Uterus (tissue), 3 donors: ENCODE measurements at regions not wholly inside any gene's neighbourhood (a gene's known extent, or its start where the extent isn't known, plus 50 kb on each side); places are given as distances from the start of the nearest gene placed in this dataset.

Experiments
- DNase-seq, 2 donors: peaks; one replicate each; pipeline ENCODE4 v3.0.0-alpha.2; 2019 to 2020
- H3K27ac ChIP-seq, 2 donors: fragments of 200-600 bp; sonication (generic); 1 replicate in 1 of 2; 2 replicates in 1 of 2; pipeline ENCODE4 v1.5.1; 2016 to 2018
- H3K27me3 ChIP-seq, 2 donors: fragments of 200-600 bp; sonication (generic); one replicate each; pipeline ENCODE4 v1.5.1; 2018 to 2019; ENCODE audit warnings: control low read depth in 1 of 2
- H3K36me3 ChIP-seq, 2 donors: fragments of 200-600 bp; sonication (generic); one replicate each; pipeline ENCODE4 v1.5.1; 2019; ENCODE audit warnings: control low read depth in 1 of 2
- H3K4me1 ChIP-seq, 2 donors: fragments of 200-600 bp; sonication (generic); one replicate each; pipeline ENCODE4 v1.5.1; 2018 to 2019; ENCODE audit warnings: control low read depth in 1 of 2
- H3K4me3 ChIP-seq, 2 donors: fragments of 200-600 bp; sonication (generic); 1 replicate in 1 of 2; 2 replicates in 1 of 2; pipeline ENCODE4 v1.5.1; 2018 to 2019; ENCODE audit warnings: mild to moderate bottlenecking in 1 of 2
- H3K9me3 ChIP-seq, 2 donors: fragments of 200-600 bp; sonication (generic); one replicate each; pipeline ENCODE4 v1.5.1; 2019; ENCODE audit warnings: control low read depth in 1 of 2
- CTCF ChIP-seq, 4 experiments: fragments of 200-600 bp in 2 of 4; fragments of 450-650 bp in 2 of 4; sonication (generic) in 2 of 4; IDR thresholded peaks; one replicate each; pipeline ENCODE4 v1.5.1; 2016 to 2019; ENCODE audit warnings: antibody characterized with exemption in 4 of 4, mild to moderate bottlenecking in 2 of 4, moderate library complexity in 1 of 4
- POLR2A ChIP-seq, 2 donors: fragments of 450-650 bp; IDR thresholded peaks; one replicate each; pipeline ENCODE4 v1.6.1; 2016; ENCODE audit warnings: antibody characterized with exemption in 2 of 2, mild to moderate bottlenecking in 1 of 2, moderate library complexity in 1 of 2
- intact Hi-C: fragments of 100-400 bp; cut with DNase I; formaldehyde crosslinking; loops from one replicate; pipeline ENCODE4 v1.15.1; 2023; ENCODE audit warnings: low total_unique reads
- donor health status: DM: yes; HTN: yes; CAD: no.

DNA sequence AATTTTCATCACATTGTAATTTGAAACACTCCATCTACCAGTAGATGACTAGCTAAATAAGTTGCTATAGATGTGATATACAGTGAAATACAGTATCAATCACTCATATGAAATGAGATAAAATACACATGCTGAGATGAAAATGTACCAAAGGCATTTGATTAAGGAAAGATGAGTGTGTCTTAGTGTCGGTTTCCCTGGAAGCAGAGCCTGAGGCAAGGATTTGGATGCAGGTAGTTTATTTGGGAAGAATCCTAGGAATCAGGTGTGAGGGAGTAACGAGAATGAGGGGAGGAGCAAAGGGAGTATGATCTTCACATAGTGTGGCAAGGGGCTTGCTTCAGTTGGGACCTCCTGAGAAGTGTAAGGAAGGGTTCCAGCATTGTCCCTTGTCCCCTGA lies 188.2 kb upstream of the CTBP2 start:
- intact Hi-C loops = no loop called here
- Histone ChIP-seq H3K36me3 (no peaks in the 10 kb centered on the region), H3K4me1 (no peaks in the 10 kb centered on the region), H3K9me3 (no peaks in the 10 kb centered on the region), H3K4me3 (no peak overlapping the region), H3K27ac (no peak overlapping the region), H3K27me3 (no peaks in the 10 kb centered on the region)
- no peak for TF ChIP-seq CTCF (IDR thresholded peaks at IDR 0.05)
- no peak for TF ChIP-seq POLR2A (IDR thresholded peaks at IDR 0.05)
- no peak for DNase-seq

- no peaks in the 10 kb centered on the region for H3K4me1 ChIP-seq
- no peak overlapping the region for H3K4me3 ChIP-seq
- TF ChIP-seq POLR2A (IDR thresholded peaks at IDR 0.05) (no peak), CTCF (IDR thresholded peaks at IDR 0.05) (no peak)
- no peaks in the 10 kb centered on the region for H3K27me3 ChIP-seq
- H3K9me3 ChIP-seq = no peaks in the 10 kb centered on the region
- no peak for DNase-seq
- no peaks in the 10 kb centered on the region for H3K36me3 ChIP-seq
- intact Hi-C loops = no loop called here
- no peak overlapping the region for H3K27ac ChIP-seq
Measured at GRCh38 chr10:125344573-125345171, 184.3 kb upstream of the CTBP2 start.

- H3K27me3 ChIP-seq = no peaks in the 10 kb centered on the region
- H3K4me1 ChIP-seq = no peaks in the 10 kb centered on the region
- intact Hi-C loops = no loop called here
- H3K27ac ChIP-seq = no peak overlapping the region
- no peaks in the 10 kb centered on the region for H3K9me3 ChIP-seq
- TF ChIP-seq POLR2A (IDR thresholded peaks at IDR 0.05) = no peak
- no peak for TF ChIP-seq CTCF (IDR thresholded peaks at IDR 0.05)
- H3K4me3 ChIP-seq = no peak overlapping the region
- no peaks in the 10 kb centered on the region for H3K36me3 ChIP-seq
- DNase-seq = no peak
Measured at GRCh38 chr10:125343983-125344382, 183.6 kb upstream of the CTBP2 start.

DNA sequence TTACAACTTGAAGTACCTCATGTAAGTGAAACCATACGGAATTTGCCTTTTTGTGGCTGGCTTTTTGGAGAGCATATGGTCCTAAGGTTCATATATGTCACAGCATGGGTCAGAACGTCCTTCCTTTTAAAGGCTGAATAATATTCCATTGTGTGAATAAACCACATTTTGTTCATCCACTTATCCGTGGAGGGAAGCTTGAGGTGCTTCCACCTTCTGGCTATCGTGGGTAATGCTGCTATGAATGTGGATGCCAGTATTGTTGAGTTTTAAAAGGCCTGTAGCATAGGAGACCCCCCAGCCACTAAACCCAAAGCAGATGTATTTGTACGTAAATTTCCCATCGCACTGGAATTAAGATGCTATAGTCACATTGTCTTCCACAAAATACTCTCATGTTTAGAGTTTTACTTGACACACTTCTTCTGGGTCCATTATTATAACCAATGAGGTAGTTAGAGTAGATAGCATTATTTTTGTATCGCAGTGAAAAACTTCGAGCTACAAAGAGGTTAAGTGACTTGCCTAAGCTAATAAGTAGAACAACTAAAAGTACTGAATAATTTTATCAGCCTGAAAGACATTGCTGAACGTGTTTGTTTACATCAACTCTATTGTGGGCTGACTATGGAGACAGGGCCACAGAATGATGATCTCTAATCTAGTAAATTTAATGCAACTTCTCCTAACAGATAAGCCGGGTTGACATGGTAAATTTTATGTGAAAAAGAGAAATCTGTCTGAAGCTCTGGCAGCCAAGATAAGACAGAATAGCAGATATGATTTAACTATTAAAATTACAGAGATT lies 183.0 kb upstream of the CTBP2 start:
- H3K9me3 ChIP-seq = no peaks in the 10 kb centered on the region
- intact Hi-C loops = no loop called here

More for the DNA sequence above, 183.0 kb upstream of the CTBP2 start:
- Histone ChIP-seq H3K36me3 (no peaks in the 10 kb centered on the region), H3K27ac (no peak overlapping the region), H3K27me3 (no peaks in the 10 kb centered on the region), H3K4me1 (no peaks in the 10 kb centered on the region), H3K4me3 (no peak overlapping the region)
- peak in 3 of 4 experiments; percentile 33 to 56 (median 37) for TF ChIP-seq CTCF (IDR thresholded peaks at IDR 0.05)
- no peak for TF ChIP-seq POLR2A (IDR thresholded peaks at IDR 0.05)
- DNase-seq = no peak
